Superior temporal gyrus (tissue), 1 donor: ENCODE measurements at regions not wholly inside any gene's neighbourhood (a gene's known extent, or its start where the extent isn't known, plus 50 kb on each side); places are given as distances from the start of the nearest gene placed in this dataset.
"Not testable (repeated sequence)": the region's sequence is repeated elsewhere in the genome, so short reads cannot be mapped to it uniquely, and the experiment has no call there.

ENCODE experiments used
- DNase-seq: peaks from one replicate; pipeline ENCODE4 v3.0.0-alpha.2; 2016; ENCODE audit errors: extremely low spot score

DNA sequence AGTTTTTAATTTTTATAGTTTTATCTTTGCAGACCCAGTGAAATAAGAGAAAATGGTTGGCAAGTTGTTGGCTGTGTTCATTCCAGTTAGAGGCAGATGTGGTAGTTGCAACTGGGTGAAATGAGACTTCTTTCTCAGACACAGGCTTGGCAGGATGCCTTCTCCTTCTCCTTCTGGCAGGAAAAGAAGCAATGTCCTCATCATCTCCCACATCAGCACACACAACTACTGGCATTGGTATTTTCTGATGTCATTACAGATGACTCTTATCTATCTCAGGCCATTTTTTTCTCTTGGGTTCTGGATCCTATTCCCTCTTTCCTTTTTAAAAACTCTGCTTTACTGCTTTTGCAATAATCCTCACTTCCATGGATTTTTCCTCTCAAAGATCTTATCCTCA lies 103.3 kb upstream of the EDIL3 start:
- no peak for DNase-seq

GRCh38 chr5:84480873-84481637 lies 96.4 kb upstream of the EDIL3 start:
- DNase-seq: no peak

GRCh38 chr5:84478603-84479002 lies 93.9 kb upstream of the EDIL3 start:
- DNase-seq: no peak

DNA sequence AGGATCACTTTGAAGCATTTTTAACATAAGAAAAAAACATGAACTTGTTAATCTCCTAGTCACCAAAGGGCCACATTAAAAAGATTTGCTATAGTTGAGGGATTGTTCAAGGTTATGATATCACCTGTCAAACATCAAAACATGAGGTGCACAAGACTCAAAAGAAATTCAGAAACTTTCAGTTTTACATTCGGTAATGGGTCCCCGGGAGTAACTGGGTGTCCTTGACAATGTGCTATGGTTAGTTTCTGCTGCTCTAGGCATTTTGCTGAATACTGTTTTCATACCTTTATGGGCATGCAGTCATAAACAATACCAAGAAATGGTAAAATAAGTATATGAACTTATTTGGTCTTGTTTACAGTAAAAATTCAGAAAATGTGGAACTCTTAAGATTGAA lies 92.8 kb upstream of the EDIL3 start:
- DNase-seq: no peak

GRCh38 chr5:84474126-84474525 lies 89.4 kb upstream of the EDIL3 start:
- no peak for DNase-seq

DNA sequence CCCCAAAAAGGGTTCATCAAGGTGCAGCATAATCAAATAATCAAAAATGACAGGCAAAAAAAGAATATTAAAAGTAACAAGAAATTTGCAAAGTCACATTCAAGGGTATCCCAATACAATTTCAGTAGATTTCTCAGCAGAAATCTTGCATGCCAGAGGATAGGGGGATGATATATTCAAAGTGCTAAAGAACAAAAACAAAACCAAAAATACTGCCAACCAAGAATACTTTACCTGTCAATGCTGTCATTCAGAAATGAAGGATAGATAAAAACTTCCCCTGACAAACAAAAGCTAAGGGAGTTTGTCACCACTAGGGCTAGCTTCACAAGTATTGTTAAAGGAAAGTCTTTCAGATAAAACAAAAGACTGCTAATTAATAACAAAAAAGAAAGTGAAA lies 68.7 kb upstream of the EDIL3 start:
- DNase-seq: no peak

DNA sequence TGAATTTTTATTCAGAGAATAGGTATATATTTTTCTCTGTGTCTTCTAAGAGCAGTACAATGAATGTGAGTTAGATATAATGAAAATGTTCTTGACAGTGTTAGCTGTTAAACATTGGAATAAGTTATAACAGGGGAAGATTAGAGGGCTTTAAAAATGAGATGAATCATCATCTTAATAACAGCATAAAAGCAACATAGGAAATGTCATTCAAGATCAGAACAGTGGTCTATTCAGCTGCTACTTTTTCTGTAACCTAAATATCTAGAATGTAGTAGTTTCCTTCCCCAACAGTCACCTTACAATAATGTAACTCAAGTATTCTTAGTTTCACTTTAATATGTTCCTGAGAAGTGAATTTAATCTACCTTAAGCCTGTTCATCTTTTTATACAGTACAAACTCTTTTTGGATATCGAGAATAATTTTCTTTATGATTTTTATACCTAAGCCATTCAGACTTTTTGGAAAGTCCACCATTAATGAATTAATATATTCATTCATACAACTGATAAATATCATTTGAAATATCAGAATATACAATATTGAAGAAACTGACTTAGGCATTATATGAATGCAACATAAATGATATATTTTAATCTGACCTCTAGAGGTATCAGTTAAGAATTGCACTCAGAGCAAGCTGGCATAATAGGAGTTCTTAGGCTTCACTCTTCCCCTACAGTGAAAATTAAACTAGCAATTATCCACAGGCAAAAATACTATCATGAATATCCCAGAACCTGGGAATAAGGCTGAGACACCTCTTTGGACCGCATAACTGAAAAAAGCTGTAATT lies 66.1 kb upstream of the EDIL3 start:
- no peak for DNase-seq

- DNase-seq: no peak
Observed at GRCh38 chr5:84445049-84445685, 60.5 kb upstream of the EDIL3 start.

DNA sequence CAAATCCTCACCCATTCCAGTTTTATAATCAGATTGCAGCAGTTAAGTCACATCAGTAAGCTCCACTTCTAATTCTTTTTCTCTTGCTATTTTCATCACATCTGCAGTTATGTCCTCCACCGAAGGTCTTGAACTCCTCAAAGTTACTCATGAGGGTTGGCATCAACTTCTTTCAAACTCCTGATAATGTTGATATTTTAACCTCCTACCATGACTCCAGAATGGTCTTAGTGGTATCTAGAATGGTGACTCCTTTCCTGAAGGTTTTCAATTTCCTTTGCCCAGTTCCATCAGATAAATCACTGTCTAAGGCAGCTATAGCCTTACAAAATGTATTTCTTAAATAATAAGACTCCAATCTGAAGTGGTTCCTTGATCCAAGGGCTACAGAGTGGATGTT lies 53.8 kb upstream of the EDIL3 start:
- DNase-seq: no peak

DNA sequence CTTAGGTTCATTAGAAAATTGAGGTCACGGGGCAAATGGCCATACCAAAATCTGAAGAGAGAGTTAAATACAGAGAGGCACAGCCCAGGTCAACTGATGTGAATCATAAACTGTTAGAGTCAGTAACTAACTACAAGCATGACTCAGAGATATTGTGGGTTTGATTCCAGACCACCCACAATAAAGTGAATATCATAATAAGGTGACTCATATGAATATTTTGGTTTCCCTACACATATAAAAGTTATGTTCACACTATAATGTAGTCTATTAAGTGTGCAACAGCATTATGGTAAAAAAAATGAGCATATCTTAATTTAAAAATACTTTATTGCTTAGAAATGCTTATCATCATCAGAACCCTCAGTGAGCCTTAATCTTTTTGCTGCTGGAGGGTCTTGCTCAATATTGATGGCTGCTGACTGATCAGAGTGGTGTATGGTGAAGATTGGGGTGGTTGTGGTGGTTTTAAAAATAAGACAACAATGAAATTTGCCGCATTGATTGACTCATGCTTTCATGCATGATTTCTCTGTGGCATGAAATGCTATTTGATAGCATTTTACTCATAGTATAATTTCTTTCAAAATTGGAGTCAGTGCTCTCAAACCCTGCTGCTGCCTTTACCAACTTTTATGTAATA lies 53.1 kb upstream of the EDIL3 start:
- no peak for DNase-seq

GRCh38 chr5:84436866-84437265 lies 52.2 kb upstream of the EDIL3 start:
- DNase-seq: no peak

GRCh38 chr5:84435861-84436346 lies 51.2 kb upstream of the EDIL3 start:
- DNase-seq: not testable (repeated sequence)
